K562 (cell line): ENCODE measurements at regions not wholly inside any gene's neighbourhood (a gene's known extent, or its start where the extent isn't known, plus 50 kb on each side); places are given as distances from the start of the nearest gene placed in this dataset.
A peak's percentile ranks its signal among the peaks of the same experiment; 100 is the strongest.

Experiments used
- ATAC-seq: fragments of 200-7000 bp; cut with Tn5 transposase; 3 replicates; pipeline ENCODE4 v1.9.1; 2020; ENCODE audit warnings: moderate library complexity
- BruUV-seq: library from RNA; stranded (reverse); fragments of 400-500 nt; replicated peaks from 2 replicates; lab custom pipeline; 2021; lab: Mats Ljungman, UMichigan
- CTCF ChIA-PET: fragments of 300-600 bp; formaldehyde crosslinking; extraction: SDS; loops from one replicate; lab custom pipeline; 2021; ENCODE audit warnings: low intra/inter-chr PET ratio; lab: Yijun Ruan, JAX
- POLR2A ChIA-PET: fragments of 300-600, 350-650 bp; sonication (Branson Sonifier 250); formaldehyde crosslinking; extraction: SDS; loops from one replicate; lab custom pipeline; 2021; ENCODE audit warnings: antibody characterized with exemption, inconsistent platforms; lab: Yijun Ruan, JAX
- DNase-seq, 4 experiments: peaks; one replicate each; pipeline versions ENCODE4 v3.0.0 to v3.0.0-alpha.2; 2011 to 2018; ENCODE audit warnings: low spot score in 3 of 4, mixed read lengths in 3 of 4; ENCODE audit errors: extremely low read depth in 1 of 4
- FAIRE-seq: peaks from 2 replicates; lab custom pipeline; 2011; peaks lifted over from hg19 to GRCh38; lab: Jason Lieb, UNC
- H2AFZ ChIP-seq: 2 replicates; pipeline ENCODE4 v1.6.0; 2011; ENCODE audit warnings: low read depth, low read length, control low read depth, inconsistent platforms
- H3K27ac ChIP-seq: fragments of 200-600 bp; 3 replicates; pipeline ENCODE4 v1.8.0; 2011; ENCODE audit warnings: low read depth, mild to moderate bottlenecking, control low read depth, inconsistent platforms, low read length, moderate library complexity, mixed read lengths; ENCODE audit errors: extremely low read depth
- H3K27me3 ChIP-seq, 2 experiments: fragments of 300-600 bp in 1 of 2; 2 replicates in 1 of 2; 3 replicates in 1 of 2; pipeline versions ENCODE4 v1.6.0 to v1.8.0; 2011; ENCODE audit warnings: inconsistent platforms in 2 of 2, low read length in 2 of 2, mild to moderate bottlenecking in 1 of 2, mixed read lengths in 1 of 2, moderate library complexity in 1 of 2; ENCODE audit not compliant: control insufficient read depth in 2 of 2, insufficient read depth in 2 of 2
- H3K36me3 ChIP-seq: fragments of 300-600 bp; 3 replicates; pipeline ENCODE4 v1.8.0; 2011; ENCODE audit warnings: mild to moderate bottlenecking, low read length, inconsistent platforms; ENCODE audit not compliant: control insufficient read depth, insufficient read depth
- H3K4me1 ChIP-seq, 2 experiments: fragments of 200-600 bp in 1 of 2; replicated peaks in 1 of 2; 2 replicates in 1 of 2; 3 replicates in 1 of 2; pipeline versions ENCODE4 v1.5.1 to v1.8.0; 2011; ENCODE audit warnings: inconsistent platforms in 2 of 2, low read length in 2 of 2, mild to moderate bottlenecking in 1 of 2, mixed read lengths in 1 of 2, moderate library complexity in 1 of 2; ENCODE audit not compliant: control insufficient read depth in 2 of 2, insufficient read depth in 2 of 2
- H3K4me2 ChIP-seq: 2 replicates; pipeline ENCODE4 v1.6.1; 2011; ENCODE audit warnings: low read length, control low read depth, inconsistent platforms, mixed read lengths; ENCODE audit not compliant: insufficient read depth
- H3K4me3 ChIP-seq: fragments of 200-600 bp; sonication (generic), shearing (Covaris generic); 2 replicates; pipeline ENCODE4 v1.5.1; 2016; ENCODE audit warnings: control low read depth, inconsistent platforms
- H3K79me2 ChIP-seq: fragments of 200-600 bp; 3 replicates; pipeline ENCODE4 v1.8.0; 2011; ENCODE audit warnings: low read length, inconsistent platforms; ENCODE audit not compliant: control insufficient read depth, insufficient read depth
- H3K9ac ChIP-seq, 2 experiments: 2 replicates each; pipeline versions ENCODE4 v1.6.0 to v1.6.1; 2011; ENCODE audit warnings: low read depth in 2 of 2, low read length in 2 of 2, control low read depth in 1 of 2, inconsistent platforms in 1 of 2, mild to moderate bottlenecking in 1 of 2, mixed read lengths in 1 of 2; ENCODE audit not compliant: insufficient read depth in 1 of 2
- H3K9me1 ChIP-seq: one replicate; pipeline ENCODE4 v1.6.0; 2011; ENCODE audit warnings: inconsistent platforms, mild to moderate bottlenecking, low read length, moderate library complexity; ENCODE audit not compliant: control insufficient read depth, insufficient read depth
- H3K9me3 ChIP-seq: replicated peaks from 2 replicates; pipeline ENCODE4 v1.5.1; 2011; ENCODE audit warnings: low read depth, low read length, inconsistent platforms; ENCODE audit not compliant: control insufficient read depth, insufficient read depth
- H4K20me1 ChIP-seq: replicated peaks from 2 replicates; pipeline ENCODE4 v1.6.1; 2011; ENCODE audit warnings: low read length, inconsistent platforms, mixed read lengths; ENCODE audit not compliant: control insufficient read depth, insufficient read depth
- ATF4 ChIP-seq: fragments of 450-650 bp; formaldehyde crosslinking; IDR thresholded peaks from 2 replicates; pipeline ENCODE4 v1.4.0; 2022; ENCODE audit warnings: mild to moderate bottlenecking, moderate library complexity
- CTCF ChIP-seq, 3 experiments: IDR thresholded peaks in 2 of 3; conservative IDR thresholded peaks in 1 of 3; 2 replicates each; pipeline ENCODE4 v1.5.1; 2011 to 2012; ENCODE audit warnings: low read length in 3 of 3, mild to moderate bottlenecking in 3 of 3, control low read depth in 2 of 3, improper control_type of control experiment in 1 of 3, inconsistent platforms in 1 of 3, low read depth in 1 of 3, mixed read lengths in 1 of 3, moderate library complexity in 1 of 3; ENCODE audit not compliant: insufficient read depth in 2 of 3
- HDAC2 ChIP-seq: fragments of 450-650 bp; IDR thresholded peaks from 2 replicates; pipeline ENCODE4 v1.6.1; 2016; ENCODE audit warnings: mild to moderate bottlenecking
- IRF2 ChIP-seq: sonication (generic); formaldehyde crosslinking; IDR thresholded peaks from 2 replicates; pipeline ENCODE4 v1.8.1; 2022; ENCODE audit warnings: mild to moderate bottlenecking, missing genetic modification reagents
- MAFF ChIP-seq: IDR thresholded peaks from 2 replicates; pipeline ENCODE4 v1.6.1; 2012; ENCODE audit warnings: low read length, improper control_type of control experiment
- NCOR1 ChIP-seq: fragments of 450-650 bp; IDR thresholded peaks from 2 replicates; pipeline ENCODE4 v1.6.1; 2016; ENCODE audit warnings: mild to moderate bottlenecking, moderate library complexity
- PRMT5 ChIP-seq: sonication (generic); formaldehyde crosslinking; IDR thresholded peaks from 2 replicates; pipeline ENCODE4 v1.5.0; 2020; ENCODE audit warnings: missing genetic modification reagents
- RAD21 ChIP-seq, 2 experiments: fragments of 250-450 bp in 1 of 2; fragments of 450-650 bp in 1 of 2; sonication (Bioruptor Pico) in 1 of 2; formaldehyde crosslinking in 1 of 2; IDR thresholded peaks in 1 of 2; conservative IDR thresholded peaks in 1 of 2; 2 replicates each; pipeline versions ENCODE4 v1.4.0 to v1.8.0; 2020 to 2022; ENCODE audit warnings: mild to moderate bottlenecking in 2 of 2, moderate library complexity in 1 of 2
- ZFP1 ChIP-seq: fragments of 450-650 bp; formaldehyde crosslinking; IDR thresholded peaks from 2 replicates; pipeline ENCODE4 v1.4.0; 2020; ENCODE audit warnings: mild to moderate bottlenecking, mixed read lengths
- ZNF696 ChIP-seq: fragments of 250-450 bp; sonication (Bioruptor Pico); conservative IDR thresholded peaks from 2 replicates; pipeline ENCODE4 v1.4.0; 2020; ENCODE audit warnings: mild to moderate bottlenecking, moderate library complexity
- ZNF707 ChIP-seq: fragments of 250-450 bp; sonication (Bioruptor Pico); conservative IDR thresholded peaks from 2 replicates; pipeline ENCODE4 v1.8.0; 2022; ENCODE audit warnings: inconsistent platforms, mild to moderate bottlenecking, moderate library complexity
- ZNF75A ChIP-seq: fragments of 450-650 bp; formaldehyde crosslinking; IDR thresholded peaks from 2 replicates; pipeline ENCODE4 v1.4.0; 2020; ENCODE audit warnings: mild to moderate bottlenecking
- WGBS: fragments of 100-300 bp; shearing (Covaris generic); methylation state at CpG from one replicate; pipeline ENCODE4 v1.1.6; 2016; ENCODE audit warnings: low coverage, mixed read lengths; ENCODE audit not compliant: insufficient coverage; ENCODE audit errors: missing lambda C conversion rate; 5-methylcytosine and 5-hydroxymethylcytosine counted together
- in situ Hi-C: fragments of 300-500 bp; cut with MboI; formaldehyde crosslinking; loops from 4 replicates; pipeline ENCODE4 v1.15.0; 2018; ENCODE audit warnings: inconsistent platforms, mixed read lengths
- intact Hi-C: fragments of 100-400 bp; cut with micrococcal nuclease; formaldehyde crosslinking; loops from 2 replicates; pipeline ENCODE4 v1.14.2; 2022

- Histone ChIP-seq H3K4me1 (no peaks in the 10 kb centered on the region; a peak in 2 of 5 replicates), H3K9me3 (no peaks in the 10 kb centered on the region), H3K36me3 (no peaks in the 10 kb centered on the region), H3K4me3 (no peak overlapping the region), H3K9me1 (no peaks in the 10 kb centered on the region), H3K27me3 (no peaks in the 10 kb centered on the region), H3K79me2 (no peaks in the 10 kb centered on the region), H4K20me1 (no peaks in the 10 kb centered on the region), H2AFZ (no peak overlapping the region), H3K4me2 (no peak overlapping the region), H3K9ac (no peak overlapping the region), H3K27ac (no peak overlapping the region)
- POLR2A ChIA-PET = no interaction called here
- CTCF ChIA-PET = no interaction called here
- no peak for FAIRE-seq
- no TSS peak for BruUV-seq
- TF ChIP-seq CTCF (IDR thresholded peaks at IDR 0.05 in 2 of 3, conservative IDR thresholded peaks at IDR 0.05 in 1 of 3; ENCODE audit: insufficient read depth in 2 of 3, low read depth in 1 of 3, low read length in 3 of 3) (peak in 1 of 3 experiments; percentile 9; a peak in 1 of 6 replicates), IRF2 (CRISPR knock-in tag) (no peak)
- WGBS = 0% methylated on average over 1 of the region's 1 CpG
- no peak for DNase-seq
- intact Hi-C loops (loop anchor here (10.0 kb wide), 1 partner anchor 315 kb away; no protein-coding TSS in a partner anchor), in situ Hi-C loops (no loop called here)
- no peak for ATAC-seq
Measured at GRCh38 chr12:89859508-89860220, 151.0 kb upstream of the ATP2B1 start.

- H3K9me3 ChIP-seq = no peaks in the 10 kb centered on the region
- ATAC-seq = no peak
- no peak for FAIRE-seq
- no peak overlapping the region for H3K4me2 ChIP-seq
- H3K27me3 ChIP-seq = no peaks in the 10 kb centered on the region
- no peaks in the 10 kb centered on the region for H4K20me1 ChIP-seq
- ChIA-PET POLR2A (no interaction called here), CTCF (no interaction called here)
- intact Hi-C loops = loop anchor here (10.0 kb wide), 1 partner anchor 314 kb away; no protein-coding TSS in a partner anchor
- no peak for DNase-seq
- 4% methylated on average over 3 of the region's 3 CpGs for WGBS
- no TSS peak for BruUV-seq
- no peak overlapping the region for H3K9ac ChIP-seq
- no peak overlapping the region for H3K4me3 ChIP-seq
- H3K79me2 ChIP-seq = no peaks in the 10 kb centered on the region
- no peaks in the 10 kb centered on the region for H3K36me3 ChIP-seq
- in situ Hi-C loops = no loop called here
- no peaks in the 10 kb centered on the region for H3K9me1 ChIP-seq
- no peak overlapping the region for H2AFZ ChIP-seq
- H3K4me1 ChIP-seq = no peaks in the 10 kb centered on the region; a peak in 2 of 5 replicates
- no peak for TF ChIP-seq HDAC2
- TF ChIP-seq MAFF = no peak
- no peak for TF ChIP-seq PRMT5
- TF ChIP-seq NCOR1 = no peak
- no peak for TF ChIP-seq RAD21 (CRISPR knock-in tag; conservative IDR thresholded peaks at IDR 0.05 in 1 of 2, IDR thresholded peaks at IDR 0.05 in 1 of 2)
- TF ChIP-seq ZFP1 (CRISPR knock-in tag) = no peak
- TF ChIP-seq ATF4 (CRISPR knock-in tag) = no peak
- no peak for TF ChIP-seq ZNF75A (CRISPR knock-in tag)
- TF ChIP-seq ZNF707 (CRISPR knock-in tag) = no peak
- no peak for TF ChIP-seq ZNF696
- TF ChIP-seq, all 486 proteins: peak for 0
- H3K27ac ChIP-seq = no peak overlapping the region
Measured at GRCh38 chr12:89858718-89859117, 150.1 kb upstream of the ATP2B1 start.
